ENCODE measurements at regions not wholly inside any gene's neighbourhood (a gene's known extent, or its start where the extent isn't known, plus 50 kb on each side); places are given as distances from the start of the nearest gene placed in this dataset.

DNA sequence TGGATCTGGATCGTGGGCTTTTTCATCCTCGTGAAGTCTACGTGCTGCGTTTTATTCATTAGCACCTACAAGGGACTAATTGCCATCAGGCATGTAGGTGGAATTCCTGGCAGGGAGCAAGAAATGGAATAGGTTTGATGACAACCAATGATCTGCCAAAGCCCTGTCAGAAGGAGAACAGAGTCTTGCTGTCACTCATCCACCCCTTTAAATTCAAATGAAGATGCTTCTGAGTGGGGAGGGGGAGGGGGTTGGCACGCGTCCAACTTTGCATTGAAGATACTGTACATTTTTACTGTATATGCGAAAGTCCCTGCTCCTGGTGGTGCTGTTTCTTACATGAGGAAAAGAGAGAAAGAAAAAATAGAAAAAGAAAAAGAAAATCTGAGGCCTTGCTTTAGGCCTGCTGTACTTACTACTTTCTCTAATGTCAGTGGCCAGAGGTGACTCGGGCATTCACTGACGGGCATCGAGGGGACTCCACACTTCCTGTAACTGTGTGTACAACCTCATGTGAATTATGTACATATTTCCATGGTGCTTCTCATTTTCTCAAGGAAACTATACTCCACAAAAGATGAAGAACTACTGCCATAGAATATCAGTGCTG, 569.1 kb downstream of the INHBA start:
- H3K4me1 ChIP-seq (ENCODE audit: control insufficient read depth in 2 of 2, insufficient read depth in 2 of 2, low read length in 2 of 2), result no peaks in the 10 kb centered on the region
- H4K20me1 ChIP-seq (ENCODE audit: control insufficient read depth, insufficient read depth, low read length, poor library complexity, severe bottlenecking), result no peaks in the 10 kb centered on the region
- ChIA-PET CTCF (no interaction called here), POLR2A (no interaction called here)
- no peaks in the 10 kb centered on the region for H3K36me3 ChIP-seq (replicated peaks in 1 of 2; ENCODE audit: control extremely low read depth in 1 of 2, control insufficient read depth in 1 of 2, extremely low read depth in 1 of 2, insufficient read depth in 2 of 2, low read length in 1 of 2)
- DNase-seq (no peak), ATAC-seq (ENCODE audit: low read depth) (no peak)
- 80% methylated on average over 1 of the region's 10 CpGs for WGBS (ENCODE audit: insufficient coverage)
- intact Hi-C loops (cut with micrococcal nuclease), result no loop called here
- TF ChIP-seq, protein P1, sequence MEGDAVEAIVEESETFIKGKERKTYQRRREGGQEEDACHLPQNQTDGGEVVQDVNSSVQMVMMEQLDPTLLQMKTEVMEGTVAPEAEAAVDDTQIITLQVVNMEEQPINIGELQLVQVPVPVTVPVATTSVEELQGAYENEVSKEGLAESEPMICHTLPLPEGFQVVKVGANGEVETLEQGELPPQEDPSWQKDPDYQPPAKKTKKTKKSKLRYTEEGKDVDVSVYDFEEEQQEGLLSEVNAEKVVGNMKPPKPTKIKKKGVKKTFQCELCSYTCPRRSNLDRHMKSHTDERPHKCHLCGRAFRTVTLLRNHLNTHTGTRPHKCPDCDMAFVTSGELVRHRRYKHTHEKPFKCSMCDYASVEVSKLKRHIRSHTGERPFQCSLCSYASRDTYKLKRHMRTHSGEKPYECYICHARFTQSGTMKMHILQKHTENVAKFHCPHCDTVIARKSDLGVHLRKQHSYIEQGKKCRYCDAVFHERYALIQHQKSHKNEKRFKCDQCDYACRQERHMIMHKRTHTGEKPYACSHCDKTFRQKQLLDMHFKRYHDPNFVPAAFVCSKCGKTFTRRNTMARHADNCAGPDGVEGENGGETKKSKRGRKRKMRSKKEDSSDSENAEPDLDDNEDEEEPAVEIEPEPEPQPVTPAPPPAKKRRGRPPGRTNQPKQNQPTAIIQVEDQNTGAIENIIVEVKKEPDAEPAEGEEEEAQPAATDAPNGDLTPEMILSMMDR (IDR thresholded peaks at IDR 0.05), result no peak
- no peak for TF ChIP-seq EZH2 (IDR thresholded peaks at IDR 0.05; ENCODE audit: borderline replicate concordance, insufficient read depth, low read depth, low read length, poor library complexity, severe bottlenecking)
- H3K9me3 Mint-ChIP-seq (ENCODE audit: insufficient read depth), result no peaks in the 10 kb centered on the region
- no peak overlapping the region for H3K4me3 Mint-ChIP-seq
- H3K9ac ChIP-seq (ENCODE audit: low read length), result no peak overlapping the region
- no peak overlapping the region for H3K27ac Mint-ChIP-seq
- H3K27me3 Mint-ChIP-seq, result peaks cover 3% of the 10 kb centered on the region
- H3K27me3 ChIP-seq (replicated peaks in 1 of 4; ENCODE audit: control extremely low read depth in 1 of 4, control insufficient read depth in 3 of 4, insufficient read depth in 4 of 4, low read length in 3 of 4), result no peaks in the 10 kb centered on the region
- H3K4me1 Mint-ChIP-seq, result peaks cover 8% of the 10 kb centered on the region
- no peak overlapping the region for H2AFZ ChIP-seq (ENCODE audit: insufficient read depth, low read depth, low read length, poor library complexity, severe bottlenecking)
- H3K4me3 ChIP-seq (ENCODE audit: control extremely low read depth in 1 of 5, extremely low read depth in 1 of 5, insufficient read depth in 1 of 5, low read depth in 2 of 5, low read length in 4 of 5), result no peak overlapping the region
- peaks cover 0 to 8% (median 0%) of the 10 kb centered on the region in 3 donors for H3K9me3 ChIP-seq (ENCODE audit: control extremely low read depth in 1 of 3, control insufficient read depth in 2 of 3, insufficient read depth in 1 of 3, low read length in 2 of 3)
- H3K4me2 ChIP-seq (replicated peaks; ENCODE audit: low read depth, low read length, poor library complexity, severe bottlenecking), result no peak overlapping the region
- no peak overlapping the region for H3K27ac ChIP-seq (ENCODE audit: low read length in 2 of 2)
- H3K79me2 ChIP-seq (ENCODE audit: control insufficient read depth, insufficient read depth, low read length), result no peaks in the 10 kb centered on the region

DNA sequence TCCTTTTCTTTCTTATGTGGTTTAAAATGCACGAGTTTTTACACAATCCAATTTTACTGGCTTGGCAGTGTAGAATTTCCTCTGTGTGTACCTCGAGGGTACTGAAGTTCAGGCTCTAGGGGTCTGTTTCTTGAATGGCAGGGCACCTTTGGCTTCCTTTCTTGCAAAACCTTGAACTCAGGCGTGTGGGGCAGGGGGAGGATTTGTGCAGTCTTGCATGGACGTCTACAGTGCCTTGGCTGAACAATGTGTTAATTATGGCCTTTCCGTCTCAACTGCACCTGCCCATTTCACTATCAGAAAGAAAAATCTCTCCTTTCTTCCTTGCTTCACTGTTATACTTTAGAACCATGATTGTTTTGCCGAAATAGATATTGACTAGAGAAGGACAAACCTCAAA, 570.9 kb downstream of the INHBA start:
- DNase-seq (no peak), ATAC-seq (ENCODE audit: low read depth) (no peak)
- Histone ChIP-seq H3K4me3 (ENCODE audit: control extremely low read depth in 1 of 5, extremely low read depth in 1 of 5, insufficient read depth in 1 of 5, low read depth in 2 of 5, low read length in 4 of 5) (no peak overlapping the region), H4K20me1 (ENCODE audit: control insufficient read depth, insufficient read depth, low read length, poor library complexity, severe bottlenecking) (no peaks in the 10 kb centered on the region), H2AFZ (ENCODE audit: insufficient read depth, low read depth, low read length, poor library complexity, severe bottlenecking) (no peak overlapping the region), H3K27me3 (replicated peaks in 1 of 4; ENCODE audit: control extremely low read depth in 1 of 4, control insufficient read depth in 3 of 4, insufficient read depth in 4 of 4, low read length in 3 of 4) (no peaks in the 10 kb centered on the region), H3K4me2 (replicated peaks; ENCODE audit: low read depth, low read length, poor library complexity, severe bottlenecking) (no peak overlapping the region), H3K9ac (ENCODE audit: low read length) (no peak overlapping the region), H3K79me2 (ENCODE audit: control insufficient read depth, insufficient read depth, low read length) (no peaks in the 10 kb centered on the region), H3K36me3 (replicated peaks in 1 of 2; ENCODE audit: control extremely low read depth in 1 of 2, control insufficient read depth in 1 of 2, extremely low read depth in 1 of 2, insufficient read depth in 2 of 2, low read length in 1 of 2) (no peaks in the 10 kb centered on the region), H3K27ac (ENCODE audit: low read length in 2 of 2) (no peak overlapping the region), H3K9me3 (ENCODE audit: control extremely low read depth in 1 of 3, control insufficient read depth in 2 of 3, insufficient read depth in 1 of 3, low read length in 2 of 3) (peaks cover 0 to 8% (median 0%) of the 10 kb centered on the region in 3 donors), H3K4me1 (ENCODE audit: control insufficient read depth in 2 of 2, insufficient read depth in 2 of 2, low read length in 2 of 2) (no peaks in the 10 kb centered on the region)
- Mint-ChIP-seq H3K4me3 (no peak overlapping the region), H3K4me1 (peaks cover 8% of the 10 kb centered on the region), H3K27ac (no peak overlapping the region), H3K9me3 (ENCODE audit: insufficient read depth) (no peaks in the 10 kb centered on the region), H3K27me3 (no peaks in the 10 kb centered on the region)
- 79% methylated on average over 3 of the region's 6 CpGs for WGBS (ENCODE audit: insufficient coverage)
- ChIA-PET POLR2A (no interaction called here), CTCF (no interaction called here)
- intact Hi-C loops (cut with micrococcal nuclease), result no loop called here
- TF ChIP-seq, protein P1 (IDR thresholded peaks at IDR 0.05), result no peak
- TF ChIP-seq EZH2 (IDR thresholded peaks at IDR 0.05; ENCODE audit: borderline replicate concordance, insufficient read depth, low read depth, low read length, poor library complexity, severe bottlenecking), result no peak
